ENCODE measurements at regions not wholly inside any gene's neighbourhood (a gene's known extent, or its start where the extent isn't known, plus 50 kb on each side); places are given as distances from the start of the nearest gene placed in this dataset.
A peak's percentile ranks its signal among the peaks of the same experiment; 100 is the strongest.

DNA sequence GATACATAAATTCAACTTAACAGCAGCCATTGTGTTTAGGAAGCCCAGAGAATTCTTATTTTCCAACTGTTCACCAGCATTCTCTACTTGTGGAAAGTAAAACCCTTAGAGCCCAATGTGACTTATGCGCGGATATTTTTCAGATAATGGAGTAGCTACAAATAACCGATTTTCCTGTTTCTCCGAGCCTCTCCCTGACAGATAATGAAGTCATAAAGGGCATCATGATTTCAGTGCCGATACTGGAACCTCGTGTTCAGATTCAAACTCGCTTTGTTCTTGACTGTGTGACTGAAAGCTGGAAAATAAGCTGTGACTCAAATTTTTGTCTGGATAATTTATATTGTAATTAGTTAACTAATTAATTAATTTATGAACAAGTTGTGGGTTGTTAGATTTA, 228.2 kb downstream of the VAPA start (continued):
- no peak for TF ChIP-seq NANOG (IDR thresholded peaks at IDR 0.05; ENCODE audit: borderline replicate concordance)
- no peak for TF ChIP-seq ZNF331 (CRISPR knock-in tag; IDR thresholded peaks at IDR 0.05; ENCODE audit: low read depth)
- no peak for TF ChIP-seq EZH2phosphoT487 (IDR thresholded peaks at IDR 0.05; ENCODE audit: unreplicated experiment)
- no peak for TF ChIP-seq REST (IDR thresholded peaks at IDR 0.05; ENCODE audit: unreplicated experiment)
- TF ChIP-seq JUNB (IDR thresholded peaks at IDR 0.05; ENCODE audit: unreplicated experiment), result no peak

GRCh38 chr18:10142496-10143160, 228.8 kb downstream of the VAPA start:
- H3K4me1 Mint-ChIP-seq, result peaks cover 41% of the 10 kb centered on the region
- no peaks in the 10 kb centered on the region for H4K20me1 ChIP-seq (replicated peaks; ENCODE audit: insufficient read depth)
- no peaks in the 10 kb centered on the region for H3K36me3 ChIP-seq (ENCODE audit: insufficient read depth)
- ATAC-seq, result peak; percentile 15; the same call in 1 of the 3 replicates
- H3K27ac ChIP-seq (ENCODE audit: low read depth), result no peak overlapping the region
- H3K27me3 Mint-ChIP-seq (ENCODE audit: insufficient read depth, low read depth, poor library complexity), result peaks cover 8% of the 10 kb centered on the region
- no peak overlapping the region for H3K4me2 ChIP-seq
- no peak overlapping the region for H3K4me3 Mint-ChIP-seq
- 0 out of 3 replicates have a peak, but pooled peaks cover 3% of the 10 kb centered on the region for H3K9me3 Mint-ChIP-seq
- H3F3A ChIP-seq (replicated peaks; ENCODE audit: low read depth), result no peaks in the 10 kb centered on the region
- H3K36me3 Mint-ChIP-seq (ENCODE audit: low read depth), result no peaks in the 10 kb centered on the region
- no peak overlapping the region for H2AFZ ChIP-seq
- TF ChIP-seq CREB1 (CRISPR knock-in tag; IDR thresholded peaks at IDR 0.05; ENCODE audit: low read depth) (no peak), POLR2AphosphoS5 (IDR thresholded peaks at IDR 0.05; ENCODE audit: low read depth) (no peak), CTCF (conservative IDR thresholded peaks at IDR 0.05; ENCODE audit: low read depth in 2 of 2) (no peak), JUNB (IDR thresholded peaks at IDR 0.05; ENCODE audit: unreplicated experiment) (no peak), REST (IDR thresholded peaks at IDR 0.05; ENCODE audit: unreplicated experiment) (no peak)
- TF ChIP-seq, protein P1, sequence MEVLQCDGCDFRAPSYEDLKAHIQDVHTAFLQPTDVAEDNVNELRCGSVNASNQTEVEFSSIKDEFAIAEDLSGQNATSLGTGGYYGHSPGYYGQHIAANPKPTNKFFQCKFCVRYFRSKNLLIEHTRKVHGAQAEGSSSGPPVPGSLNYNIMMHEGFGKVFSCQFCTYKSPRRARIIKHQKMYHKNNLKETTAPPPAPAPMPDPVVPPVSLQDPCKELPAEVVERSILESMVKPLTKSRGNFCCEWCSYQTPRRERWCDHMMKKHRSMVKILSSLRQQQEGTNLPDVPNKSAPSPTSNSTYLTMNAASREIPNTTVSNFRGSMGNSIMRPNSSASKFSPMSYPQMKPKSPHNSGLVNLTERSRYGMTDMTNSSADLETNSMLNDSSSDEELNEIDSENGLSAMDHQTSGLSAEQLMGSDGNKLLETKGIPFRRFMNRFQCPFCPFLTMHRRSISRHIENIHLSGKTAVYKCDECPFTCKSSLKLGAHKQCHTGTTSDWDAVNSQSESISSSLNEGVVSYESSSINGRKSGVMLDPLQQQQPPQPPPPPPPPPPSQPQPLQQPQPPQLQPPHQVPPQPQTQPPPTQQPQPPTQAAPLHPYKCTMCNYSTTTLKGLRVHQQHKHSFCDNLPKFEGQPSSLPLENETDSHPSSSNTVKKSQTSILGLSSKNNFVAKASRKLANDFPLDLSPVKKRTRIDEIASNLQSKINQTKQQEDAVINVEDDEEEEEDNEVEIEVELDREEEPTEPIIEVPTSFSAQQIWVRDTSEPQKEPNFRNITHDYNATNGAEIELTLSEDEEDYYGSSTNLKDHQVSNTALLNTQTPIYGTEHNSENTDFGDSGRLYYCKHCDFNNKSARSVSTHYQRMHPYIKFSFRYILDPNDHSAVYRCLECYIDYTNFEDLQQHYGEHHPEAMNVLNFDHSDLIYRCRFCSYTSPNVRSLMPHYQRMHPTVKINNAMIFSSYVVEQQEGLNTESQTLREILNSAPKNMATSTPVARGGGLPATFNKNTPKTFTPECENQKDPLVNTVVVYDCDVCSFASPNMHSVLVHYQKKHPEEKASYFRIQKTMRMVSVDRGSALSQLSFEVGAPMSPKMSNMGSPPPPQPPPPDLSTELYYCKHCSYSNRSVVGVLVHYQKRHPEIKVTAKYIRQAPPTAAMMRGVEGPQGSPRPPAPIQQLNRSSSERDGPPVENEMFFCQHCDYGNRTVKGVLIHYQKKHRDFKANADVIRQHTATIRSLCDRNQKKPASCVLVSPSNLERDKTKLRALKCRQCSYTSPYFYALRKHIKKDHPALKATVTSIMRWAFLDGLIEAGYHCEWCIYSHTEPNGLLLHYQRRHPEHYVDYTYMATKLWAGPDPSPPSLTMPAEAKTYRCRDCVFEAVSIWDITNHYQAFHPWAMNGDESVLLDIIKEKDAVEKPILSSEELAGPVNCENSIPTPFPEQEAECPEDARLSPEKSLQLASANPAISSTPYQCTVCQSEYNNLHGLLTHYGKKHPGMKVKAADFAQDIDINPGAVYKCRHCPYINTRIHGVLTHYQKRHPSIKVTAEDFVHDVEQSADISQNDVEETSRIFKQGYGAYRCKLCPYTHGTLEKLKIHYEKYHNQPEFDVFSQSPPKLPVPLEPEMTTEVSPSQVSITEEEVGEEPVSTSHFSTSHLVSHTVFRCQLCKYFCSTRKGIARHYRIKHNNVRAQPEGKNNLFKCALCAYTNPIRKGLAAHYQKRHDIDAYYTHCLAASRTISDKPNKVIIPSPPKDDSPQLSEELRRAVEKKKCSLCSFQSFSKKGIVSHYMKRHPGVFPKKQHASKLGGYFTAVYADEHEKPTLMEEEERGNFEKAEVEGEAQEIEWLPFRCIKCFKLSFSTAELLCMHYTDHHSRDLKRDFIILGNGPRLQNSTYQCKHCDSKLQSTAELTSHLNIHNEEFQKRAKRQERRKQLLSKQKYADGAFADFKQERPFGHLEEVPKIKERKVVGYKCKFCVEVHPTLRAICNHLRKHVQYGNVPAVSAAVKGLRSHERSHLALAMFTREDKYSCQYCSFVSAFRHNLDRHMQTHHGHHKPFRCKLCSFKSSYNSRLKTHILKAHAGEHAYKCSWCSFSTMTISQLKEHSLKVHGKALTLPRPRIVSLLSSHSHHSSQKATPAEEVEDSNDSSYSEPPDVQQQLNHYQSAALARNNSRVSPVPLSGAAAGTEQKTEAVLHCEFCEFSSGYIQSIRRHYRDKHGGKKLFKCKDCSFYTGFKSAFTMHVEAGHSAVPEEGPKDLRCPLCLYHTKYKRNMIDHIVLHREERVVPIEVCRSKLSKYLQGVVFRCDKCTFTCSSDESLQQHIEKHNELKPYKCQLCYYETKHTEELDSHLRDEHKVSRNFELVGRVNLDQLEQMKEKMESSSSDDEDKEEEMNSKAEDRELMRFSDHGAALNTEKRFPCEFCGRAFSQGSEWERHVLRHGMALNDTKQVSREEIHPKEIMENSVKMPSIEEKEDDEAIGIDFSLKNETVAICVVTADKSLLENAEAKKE (CRISPR knock-in tag; IDR thresholded peaks at IDR 0.05), result no peak
- peaks cover 22% of the 10 kb centered on the region for H3K4me1 ChIP-seq (ENCODE audit: insufficient read depth)
- no peak for DNase-seq (ENCODE audit: low spot score)
- H3K9me2 ChIP-seq (ENCODE audit: insufficient read depth), result no peaks in the 10 kb centered on the region
- no peak overlapping the region; the same call in 1 of the 2 replicates for H3K27ac Mint-ChIP-seq
- H3K27me3 ChIP-seq (ENCODE audit: insufficient read depth), result no peaks in the 10 kb centered on the region
- H3K79me2 ChIP-seq (replicated peaks; ENCODE audit: insufficient read depth), result no peaks in the 10 kb centered on the region
- no peak overlapping the region for H3K4me3 ChIP-seq
